Gastroesophageal sphincter (tissue), 4 donors: ENCODE measurements at regions not wholly inside any gene's neighbourhood (a gene's known extent, or its start where the extent isn't known, plus 50 kb on each side); places are given as distances from the start of the nearest gene placed in this dataset.

Experiments
- ATAC-seq: fragments of 150-250 bp; one replicate; pipeline ENCODE4 v1.9.1; 2016; ENCODE audit warnings: mild to moderate bottlenecking, moderate library complexity
- H3K27ac ChIP-seq, 4 donors: fragments of 200-600 bp; sonication (generic) in 3 of 4; 1 replicate in 3 of 4; 2 replicates in 1 of 4; pipeline ENCODE4 v1.5.1; 2016 to 2019
- H3K27me3 ChIP-seq: fragments of 200-600 bp; sonication (generic); one replicate; pipeline ENCODE4 v1.5.1; 2019
- H3K36me3 ChIP-seq, 2 donors: fragments of 200-600 bp; sonication (generic); one replicate each; pipeline ENCODE4 v1.5.1; 2019; ENCODE audit warnings: control low read depth in 1 of 2
- H3K4me1 ChIP-seq, 3 donors: fragments of 200-600 bp; sonication (generic); 1 replicate in 2 of 3; 2 replicates in 1 of 3; pipeline ENCODE4 v1.5.1; 2016 to 2019; ENCODE audit warnings: control low read depth in 2 of 3
- H3K4me3 ChIP-seq, 2 donors: fragments of 200-600 bp; sonication (generic); one replicate each; pipeline ENCODE4 v1.5.1; 2019; ENCODE audit warnings: mild to moderate bottlenecking in 1 of 2, moderate library complexity in 1 of 2
- H3K9me3 ChIP-seq, 3 donors: fragments of 200-600 bp; sonication (generic); one replicate each; pipeline ENCODE4 v1.5.1; 2017 to 2019; ENCODE audit warnings: control low read depth in 2 of 3
- CTCF ChIP-seq, 4 experiments: fragments of 200-600 bp in 2 of 4; fragments of 450-650 bp in 2 of 4; sonication (generic) in 1 of 4; IDR thresholded peaks; one replicate each; pipeline ENCODE4 v1.5.1; 2017 to 2019; ENCODE audit warnings: antibody characterized with exemption in 4 of 4, mild to moderate bottlenecking in 2 of 4, moderate library complexity in 2 of 4
- EP300 ChIP-seq: sonication (generic); formaldehyde crosslinking; IDR thresholded peaks from one replicate; pipeline ENCODE4 v1.6.1; 2017; ENCODE audit warnings: antibody characterized with exemption, mild to moderate bottlenecking
- POLR2A ChIP-seq, 2 donors: fragments of 450-650 bp; IDR thresholded peaks; one replicate each; pipeline ENCODE4 v1.6.1; 2017; ENCODE audit warnings: antibody characterized with exemption in 2 of 2, mild to moderate bottlenecking in 2 of 2, moderate library complexity in 1 of 2
- POLR2AphosphoS5 ChIP-seq: sonication (generic); formaldehyde crosslinking; IDR thresholded peaks from one replicate; pipeline ENCODE4 v1.6.1; 2017; ENCODE audit warnings: antibody characterized with exemption
- whole genome bisulfite sequencing, 2 donors: methylation state at CpG; one replicate each; pipeline ENCODE4 v1.1.5; 2018; ENCODE audit warnings: low coverage in 1 of 2; 5-methylcytosine and 5-hydroxymethylcytosine counted together

GRCh38 chr12:86787419-86787818, 531.2 kb upstream of the MGAT4C start:
- no peaks in the 10 kb centered on the region for H3K36me3 ChIP-seq
- no peak overlapping the region for H3K4me3 ChIP-seq
- ATAC-seq = no peak
- peaks cover 0 to 6% (median 0%) of the 10 kb centered on the region in 3 donors for H3K4me1 ChIP-seq
- no peaks in the 10 kb centered on the region for H3K9me3 ChIP-seq
- H3K27me3 ChIP-seq = no peaks in the 10 kb centered on the region
- H3K27ac ChIP-seq = no peak overlapping the region
- TF ChIP-seq EP300 = no peak

- Histone ChIP-seq H3K9me3 (no peaks in the 10 kb centered on the region), H3K27ac (no peak overlapping the region), H3K4me1 (no peaks in the 10 kb centered on the region), H3K36me3 (no peaks in the 10 kb centered on the region), H3K27me3 (no peaks in the 10 kb centered on the region), H3K4me3 (no peak overlapping the region)
- TF ChIP-seq EP300 (no peak), CTCF (IDR thresholded peaks at IDR 0.05) (no peak), POLR2AphosphoS5 (no peak), POLR2A (IDR thresholded peaks at IDR 0.05) (no peak)
- ATAC-seq = no peak
- WGBS, 2 donors = 75 to 100% methylated on average over 2 of the region's 2 CpGs
Observed at GRCh38 chr12:86777325-86777724, 521.1 kb upstream of the MGAT4C start.

- ATAC-seq = no peak
- H3K9me3 ChIP-seq = no peaks in the 10 kb centered on the region
- H3K36me3 ChIP-seq = no peaks in the 10 kb centered on the region
- TF ChIP-seq EP300 = no peak
- 89 to 100% methylated on average over 1 of the region's 1 CpG for WGBS, 2 donors
- no peaks in the 10 kb centered on the region for H3K27me3 ChIP-seq
- H3K4me1 ChIP-seq = no peaks in the 10 kb centered on the region
- no peak overlapping the region for H3K27ac ChIP-seq
- no peak overlapping the region for H3K4me3 ChIP-seq
Observed at GRCh38 chr12:86774841-86775388, 518.7 kb upstream of the MGAT4C start.

GRCh38 chr12:86772696-86773095, 516.5 kb upstream of the MGAT4C start:
- Histone ChIP-seq H3K27ac (no peak overlapping the region), H3K4me1 (no peaks in the 10 kb centered on the region), H3K4me3 (no peak overlapping the region), H3K36me3 (no peaks in the 10 kb centered on the region), H3K9me3 (no peaks in the 10 kb centered on the region), H3K27me3 (no peaks in the 10 kb centered on the region)
- 66 to 78% methylated on average over 2 of the region's 2 CpGs for WGBS, 2 donors
- ATAC-seq = no peak
- no peak for TF ChIP-seq POLR2A (IDR thresholded peaks at IDR 0.05)
- TF ChIP-seq POLR2AphosphoS5 = no peak

GRCh38 chr12:86770871-86771270, 514.7 kb upstream of the MGAT4C start:
- TF ChIP-seq CTCF (IDR thresholded peaks at IDR 0.05) (no peak), POLR2AphosphoS5 (no peak), POLR2A (IDR thresholded peaks at IDR 0.05) (no peak), EP300 (no peak)
- H3K36me3 ChIP-seq = no peaks in the 10 kb centered on the region
- H3K4me1 ChIP-seq = no peaks in the 10 kb centered on the region
- no peak overlapping the region for H3K27ac ChIP-seq
- H3K9me3 ChIP-seq = no peaks in the 10 kb centered on the region
- no peak for ATAC-seq
- H3K27me3 ChIP-seq = no peaks in the 10 kb centered on the region
- H3K4me3 ChIP-seq = no peak overlapping the region

- Histone ChIP-seq H3K27ac (no peak overlapping the region), H3K4me3 (no peak overlapping the region), H3K27me3 (no peaks in the 10 kb centered on the region), H3K4me1 (no peaks in the 10 kb centered on the region), H3K9me3 (no peaks in the 10 kb centered on the region), H3K36me3 (no peaks in the 10 kb centered on the region)
- WGBS, 2 donors = 69 to 72% methylated on average over 2 of the region's 2 CpGs
- no peak for ATAC-seq
- TF ChIP-seq EP300 (no peak), POLR2A (IDR thresholded peaks at IDR 0.05) (no peak), POLR2AphosphoS5 (no peak), CTCF (IDR thresholded peaks at IDR 0.05) (no peak)
Observed at GRCh38 chr12:86748894-86749293, 492.7 kb upstream of the MGAT4C start.
